GM19238 (cell line): ENCODE measurements at regions not wholly inside any gene's neighbourhood (a gene's known extent, or its start where the extent isn't known, plus 50 kb on each side); places are given as distances from the start of the nearest gene placed in this dataset.
"Not testable (repeated sequence)": the region's sequence is repeated elsewhere in the genome, so short reads cannot be mapped to it uniquely, and the experiment has no call there.

Experiments used
- DNase-seq: peaks from one replicate; pipeline ENCODE4 v3.0.0; 2011; ENCODE audit warnings: low spot score; ENCODE audit not compliant: insufficient read length

DNA sequence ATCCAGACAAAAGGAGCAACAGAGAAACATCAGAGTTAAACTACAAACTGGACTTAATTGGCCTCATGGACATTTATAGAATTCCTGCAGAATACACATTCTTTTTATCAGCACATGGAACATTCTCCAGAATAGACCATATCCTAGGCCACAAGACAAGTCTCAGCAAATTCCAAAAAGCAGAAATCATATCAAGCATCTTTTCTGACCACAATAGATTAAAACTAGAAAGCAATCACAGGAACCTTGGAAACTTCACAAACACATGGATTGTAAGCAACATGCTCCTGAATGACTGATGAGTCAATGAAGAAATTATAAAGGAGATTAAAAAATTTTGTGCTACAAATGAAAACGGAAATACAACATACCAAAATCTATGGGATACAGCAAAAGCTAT, 526.7 kb downstream of the PCDH7 start:
- DNase-seq = no peak

DNA sequence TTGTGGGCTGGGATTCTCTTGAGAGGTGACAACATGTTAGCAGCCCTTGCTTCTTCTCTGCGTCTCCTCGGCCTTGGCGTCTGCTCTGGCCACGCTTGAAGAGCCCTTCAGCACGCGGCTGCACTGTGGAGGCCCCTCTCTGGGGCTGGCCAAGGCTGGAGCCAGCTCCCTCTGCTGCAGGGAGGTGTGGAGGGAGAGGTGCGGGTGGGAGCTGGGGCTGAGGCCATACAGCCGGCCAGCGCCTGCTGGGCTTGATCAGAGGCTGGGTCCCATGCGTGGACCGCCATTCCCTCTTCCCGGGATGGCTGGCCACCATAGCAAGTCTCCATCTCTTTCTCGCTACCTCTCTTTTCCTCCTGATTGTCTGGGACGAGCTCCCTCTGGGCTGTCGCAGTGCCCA, 539.0 kb downstream of the PCDH7 start:
- DNase-seq = no peak

DNA sequence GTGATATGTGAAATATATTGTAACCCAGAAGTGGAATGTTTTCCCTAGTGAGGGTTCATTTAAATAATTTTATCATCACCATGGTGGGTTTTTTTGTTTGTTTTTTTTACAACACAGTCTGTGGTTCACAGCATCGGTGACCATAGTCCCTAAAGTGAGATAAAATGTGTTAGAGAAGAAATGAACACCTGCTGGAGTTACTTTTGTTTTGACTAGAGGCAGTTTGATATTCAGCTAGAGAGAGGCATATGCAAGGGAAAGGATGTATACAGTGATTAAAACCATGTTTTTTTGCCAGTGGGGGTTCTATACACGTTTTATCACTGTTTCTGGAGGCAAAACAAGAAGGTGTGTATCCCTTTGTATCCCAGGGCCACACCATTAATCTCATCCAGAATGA, 541.5 kb downstream of the PCDH7 start:
- DNase-seq = no peak

DNA sequence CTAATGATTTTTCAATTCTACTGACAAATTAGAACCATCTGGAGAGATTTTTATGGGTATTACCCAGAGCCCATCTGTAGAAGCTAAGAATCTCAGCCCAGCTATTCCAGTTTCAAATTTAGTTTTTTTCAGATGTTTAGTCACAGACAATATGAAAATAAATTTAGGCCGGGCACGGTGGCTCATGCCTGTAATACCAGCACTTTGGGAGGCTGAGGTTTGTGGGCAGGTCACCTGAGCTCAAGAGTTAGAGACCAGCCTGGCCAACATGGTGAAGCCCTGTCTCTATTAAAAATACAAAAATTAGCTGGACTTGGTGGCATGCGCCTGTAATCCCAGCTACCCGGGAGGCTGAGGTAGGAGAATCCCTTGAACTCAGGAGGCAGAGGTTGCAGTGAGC, 545.9 kb downstream of the PCDH7 start:
- DNase-seq = not testable (repeated sequence)

DNA sequence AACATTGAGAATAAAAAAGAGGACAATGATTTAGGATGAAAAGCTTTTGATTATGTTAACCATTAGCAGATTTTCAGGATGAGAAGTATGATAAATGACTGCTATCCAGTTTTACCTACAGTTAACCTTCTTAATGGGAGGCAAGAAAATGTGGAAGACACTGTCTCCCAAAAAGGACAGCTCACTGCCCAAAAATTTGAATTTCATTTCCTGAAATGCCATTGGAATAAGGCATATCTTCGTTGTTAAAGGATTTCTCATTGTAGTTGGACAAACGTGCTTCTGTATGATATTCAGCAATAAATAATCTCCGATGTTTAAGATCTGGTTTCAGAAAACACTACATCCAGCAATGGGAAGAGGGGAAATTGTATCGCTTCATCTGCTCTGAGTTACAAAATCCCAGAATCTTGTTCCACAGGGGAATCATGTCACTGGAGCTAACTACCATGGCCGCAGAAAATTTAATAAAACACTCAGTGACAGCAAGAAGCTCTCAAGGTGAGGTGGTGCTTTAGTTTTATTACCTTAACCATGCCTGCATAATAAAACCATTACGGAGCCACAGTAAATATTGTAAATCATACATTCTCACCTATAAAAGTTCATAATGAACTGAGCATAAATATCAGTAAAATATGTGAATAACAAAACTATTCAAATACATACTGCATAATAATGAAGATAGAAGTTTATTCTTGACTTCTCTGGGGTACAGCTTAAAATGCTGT, 552.3 kb downstream of the PCDH7 start:
- no peak for DNase-seq

DNA sequence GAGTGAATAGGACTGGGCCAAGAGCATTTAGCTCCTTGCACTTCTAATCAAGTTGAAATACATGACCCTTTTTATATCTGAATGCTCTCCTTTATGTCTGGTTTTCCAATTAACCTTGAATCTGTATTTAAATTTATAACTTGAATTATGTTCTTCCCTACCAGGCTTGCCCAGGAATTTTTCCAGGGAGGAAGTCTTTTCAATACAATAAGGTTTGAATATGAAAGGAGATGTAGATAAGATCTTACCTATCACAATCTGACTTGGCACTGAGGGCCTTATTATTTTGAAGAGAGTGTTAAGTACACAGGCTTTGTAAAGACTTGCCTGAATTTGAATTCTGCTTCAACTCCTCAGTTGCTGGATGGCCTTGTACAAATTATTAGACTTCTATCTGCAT, 555.7 kb downstream of the PCDH7 start:
- DNase-seq = no peak

DNA sequence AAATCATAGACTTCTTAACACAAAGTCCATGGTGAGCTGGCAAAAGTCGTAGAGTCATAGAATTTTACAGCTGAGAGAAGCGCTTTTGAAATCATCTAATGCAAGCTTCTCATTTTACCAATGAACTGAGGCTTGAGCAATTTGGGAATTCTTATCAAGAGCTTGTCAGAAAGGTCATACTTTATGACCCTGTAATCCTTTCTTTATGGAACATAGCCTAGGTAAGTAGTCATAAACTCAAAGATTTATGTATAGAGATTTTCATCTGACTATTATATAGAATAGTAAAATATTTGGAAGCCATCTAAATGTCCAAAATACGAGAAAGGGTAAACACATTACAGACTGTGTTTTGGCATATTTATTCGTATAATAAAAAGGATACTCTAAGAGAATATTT, 563.5 kb downstream of the PCDH7 start:
- no peak for DNase-seq

DNA sequence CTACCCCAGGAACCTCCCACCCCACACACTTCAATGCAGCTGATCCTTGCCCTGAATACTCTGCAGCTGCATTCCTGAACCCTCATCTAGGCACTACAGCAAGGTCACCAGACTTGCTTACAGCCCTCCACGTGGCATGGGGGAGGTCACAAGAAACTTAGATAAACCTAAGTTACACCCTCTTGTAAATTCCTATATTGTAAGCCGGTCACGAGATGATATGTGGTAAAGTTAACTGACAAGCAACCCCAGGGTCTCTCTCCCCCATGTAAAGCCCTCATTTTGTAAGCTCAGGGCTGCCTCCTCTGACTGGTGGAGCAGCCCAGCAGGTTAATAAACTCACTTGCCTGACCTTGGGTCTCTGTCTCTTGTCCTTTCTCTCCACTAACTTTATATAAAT, 570.7 kb downstream of the PCDH7 start:
- no peak for DNase-seq

DNA sequence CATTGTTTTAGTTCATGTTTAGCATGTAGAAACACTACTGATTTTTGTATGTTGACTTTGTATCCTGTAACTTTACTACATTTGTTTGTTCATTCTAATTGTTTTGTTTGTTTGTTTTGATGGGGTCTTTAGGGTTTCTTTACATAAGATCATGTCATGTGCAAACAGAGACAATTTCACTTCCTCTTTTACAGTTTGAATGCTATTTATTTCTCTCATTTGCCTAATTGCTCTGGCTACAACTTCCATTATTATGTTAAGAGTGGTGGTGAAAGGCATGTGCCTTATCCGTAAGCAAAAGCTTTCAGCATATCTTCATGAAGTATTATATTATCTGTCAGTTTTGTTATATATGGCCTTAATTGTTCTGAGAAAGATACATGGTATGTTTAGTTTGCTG, 571.1 kb downstream of the PCDH7 start:
- DNase-seq = no peak

DNA sequence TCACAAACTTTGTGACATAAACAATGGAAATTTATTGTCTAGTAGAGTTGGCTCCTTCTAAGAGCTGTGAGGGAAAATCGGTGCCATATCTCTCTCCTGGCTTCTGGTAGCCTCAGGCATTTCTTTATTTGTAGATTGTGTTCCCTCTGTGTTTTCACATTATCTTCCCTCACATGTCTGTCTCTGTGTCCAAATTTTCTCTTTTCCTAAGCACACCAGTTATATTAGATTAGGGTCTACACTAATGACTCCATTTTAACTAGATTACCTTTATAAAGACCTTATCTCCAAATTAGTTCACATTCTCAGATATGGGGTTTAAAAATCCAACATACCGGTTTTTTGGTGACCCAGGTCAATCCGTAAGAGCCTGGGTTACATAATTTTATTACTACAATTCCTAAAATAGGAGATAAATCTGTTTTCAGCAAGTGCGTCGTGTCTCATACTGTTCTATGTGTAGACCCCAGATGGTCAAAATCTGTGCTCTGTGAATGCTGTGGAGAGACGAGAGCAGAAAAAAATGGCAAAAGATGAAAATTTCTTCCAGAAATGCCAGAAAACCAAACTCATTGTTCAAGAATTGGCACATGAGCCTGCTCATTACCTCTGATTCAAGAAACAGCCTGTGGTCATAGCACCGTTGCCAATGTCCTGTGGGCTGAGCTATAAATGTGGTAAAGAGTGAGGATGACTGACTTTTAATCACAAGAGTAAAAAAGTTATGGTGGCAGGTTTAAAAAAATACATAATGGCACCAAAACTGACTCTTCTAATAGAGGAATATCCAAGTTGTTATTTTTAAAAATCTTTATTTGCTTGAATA, 574.7 kb downstream of the PCDH7 start:
- no peak for DNase-seq

DNA sequence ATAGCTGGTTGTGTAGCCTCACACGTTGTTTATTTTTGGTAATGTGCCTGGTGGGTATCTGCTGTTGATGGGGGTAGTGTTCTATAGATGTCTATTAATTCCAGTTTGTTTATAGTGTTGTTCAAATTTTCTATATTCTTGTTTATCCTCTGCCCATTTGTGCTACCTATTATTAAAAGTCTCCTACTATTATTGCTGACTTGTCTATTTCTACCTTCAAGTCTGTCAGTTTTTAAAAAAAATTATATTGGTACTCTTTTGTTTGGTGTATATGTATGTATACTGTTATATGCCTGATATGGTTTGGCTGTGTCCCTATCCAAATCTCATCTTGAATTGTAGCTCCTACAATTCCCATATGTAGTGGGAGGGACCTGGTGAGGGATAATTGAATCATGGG, 578.6 kb downstream of the PCDH7 start:
- DNase-seq = no peak

DNA sequence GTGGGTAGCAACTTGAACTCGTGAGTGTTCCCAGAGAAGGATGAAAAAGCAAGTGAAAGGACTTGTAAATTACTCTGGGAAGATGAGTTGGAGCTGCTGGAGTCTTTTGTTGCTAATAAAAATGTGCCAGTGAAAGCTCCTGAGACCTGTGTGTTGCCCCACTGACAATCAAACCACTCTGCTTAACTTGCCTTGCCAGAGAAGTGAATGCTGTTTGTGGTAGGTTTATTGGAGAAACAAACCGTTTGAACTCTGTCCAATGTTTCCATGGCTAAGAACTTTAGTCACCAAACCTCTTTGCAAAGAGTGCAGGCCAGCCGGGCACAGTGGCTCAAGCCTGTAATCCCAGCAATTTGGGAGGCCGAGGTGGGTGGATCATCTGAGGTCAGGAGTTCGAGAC, 586.9 kb downstream of the PCDH7 start:
- DNase-seq = no peak

DNA sequence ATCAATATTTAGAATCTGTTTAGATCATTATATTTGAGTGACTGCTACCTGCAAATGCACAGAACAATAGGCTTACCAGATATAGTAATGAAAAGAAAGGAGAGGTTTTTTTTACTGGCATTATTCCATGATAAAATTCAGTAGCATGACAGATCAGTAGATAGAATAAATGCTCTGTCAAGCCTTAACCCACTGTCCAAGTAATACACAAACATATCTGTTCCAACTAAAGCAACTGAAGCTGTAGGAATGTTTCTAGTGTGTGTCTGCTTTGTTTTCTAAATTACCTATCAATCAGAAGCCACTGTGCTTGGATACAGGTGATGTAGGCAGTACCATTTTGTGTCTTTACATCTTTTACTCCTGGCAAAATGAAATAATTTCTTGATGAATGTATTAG, 604.6 kb downstream of the PCDH7 start:
- DNase-seq = no peak

DNA sequence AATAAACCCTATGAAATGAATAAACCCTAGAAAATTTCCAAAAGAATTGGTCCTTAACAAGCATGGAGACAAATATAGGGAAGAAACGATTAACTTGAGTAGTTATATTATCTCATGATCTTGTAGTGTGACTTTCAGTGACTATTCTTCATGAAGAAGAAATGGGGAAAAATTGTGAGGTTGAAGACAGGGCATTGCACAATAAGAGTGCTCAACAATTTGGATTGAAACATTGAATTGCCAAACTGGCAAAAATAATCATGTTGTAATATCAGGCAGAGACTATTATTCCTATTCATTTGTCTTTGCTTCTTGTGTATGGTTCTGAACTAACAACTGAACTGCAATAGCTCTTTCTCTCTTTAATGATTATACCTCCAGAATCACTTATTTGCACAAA, 605.1 kb downstream of the PCDH7 start:
- no peak for DNase-seq

DNA sequence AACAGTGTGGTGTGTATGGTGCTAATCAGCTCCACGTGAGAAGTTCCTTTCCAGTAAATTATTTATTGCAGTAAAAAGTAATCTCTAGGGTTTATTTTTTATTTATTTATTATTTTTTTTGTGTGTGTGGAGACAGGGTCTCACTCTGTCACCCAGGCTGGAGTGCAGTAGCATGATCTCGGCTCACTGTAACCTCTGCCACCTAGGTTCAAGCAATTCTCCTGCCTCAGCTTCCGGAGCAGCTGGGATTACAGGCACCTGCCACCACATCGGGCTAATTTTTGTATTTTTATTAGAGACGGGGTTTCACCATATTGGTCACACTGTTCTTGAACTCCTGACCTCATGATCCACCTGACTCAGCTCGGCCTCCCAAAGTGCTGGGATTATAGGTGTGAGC, 606.9 kb downstream of the PCDH7 start:
- no peak for DNase-seq

DNA sequence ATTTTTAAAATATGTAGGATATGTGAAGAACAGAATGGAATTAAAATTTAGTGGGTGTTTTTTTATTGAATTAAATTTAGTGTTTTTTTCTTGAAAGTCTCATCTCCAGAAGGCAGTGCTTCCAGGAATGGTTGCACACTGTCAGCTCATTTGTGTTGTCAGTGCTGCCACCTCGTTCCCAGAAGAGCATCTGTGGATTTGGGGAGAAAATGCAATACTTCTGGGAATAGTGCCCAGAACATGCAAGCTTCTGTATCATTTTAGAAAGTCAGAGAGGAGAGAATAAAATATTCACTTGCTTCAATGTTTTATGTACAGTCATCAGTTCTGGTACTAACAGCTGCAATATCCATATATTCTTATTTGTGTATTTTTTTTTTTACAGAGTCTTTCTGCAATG, 608.8 kb downstream of the PCDH7 start:
- DNase-seq = no peak

DNA sequence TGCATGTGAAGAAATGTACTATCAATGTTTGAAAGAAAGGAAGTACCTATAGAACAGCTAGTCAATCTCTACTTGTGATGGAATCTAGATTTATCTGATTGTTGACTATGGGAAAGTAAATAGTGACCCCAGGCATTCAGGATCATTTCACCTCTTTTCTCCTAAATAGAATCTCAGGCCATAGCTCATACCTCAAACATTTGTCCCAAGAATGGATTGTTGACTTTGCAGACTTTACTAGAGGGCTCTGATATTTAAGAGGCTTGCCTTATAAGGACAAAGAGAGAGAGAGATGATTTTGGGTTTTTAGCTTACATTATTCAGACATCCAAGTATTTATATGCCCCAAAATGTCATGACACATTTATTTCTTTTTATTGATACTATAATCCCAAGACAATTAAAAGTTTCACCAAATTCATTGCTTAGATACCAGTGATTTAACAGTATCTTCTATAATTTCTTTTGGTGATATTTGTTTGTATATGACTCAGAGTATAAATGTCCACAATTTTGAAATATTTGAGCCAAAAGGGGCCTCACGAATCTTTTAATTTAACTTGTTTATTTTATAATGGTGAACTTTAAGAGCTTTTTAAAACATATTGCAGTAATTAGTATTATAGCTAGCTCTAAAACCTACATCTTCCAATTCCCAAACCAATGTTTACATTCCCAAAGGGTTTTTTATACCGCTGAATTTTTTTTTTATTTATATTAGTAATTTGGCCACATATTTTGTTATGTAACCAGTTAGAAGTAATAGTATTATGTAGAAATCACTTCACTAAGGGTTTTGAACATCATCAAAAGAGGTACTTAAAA, 614.1 kb downstream of the PCDH7 start:
- DNase-seq = no peak

DNA sequence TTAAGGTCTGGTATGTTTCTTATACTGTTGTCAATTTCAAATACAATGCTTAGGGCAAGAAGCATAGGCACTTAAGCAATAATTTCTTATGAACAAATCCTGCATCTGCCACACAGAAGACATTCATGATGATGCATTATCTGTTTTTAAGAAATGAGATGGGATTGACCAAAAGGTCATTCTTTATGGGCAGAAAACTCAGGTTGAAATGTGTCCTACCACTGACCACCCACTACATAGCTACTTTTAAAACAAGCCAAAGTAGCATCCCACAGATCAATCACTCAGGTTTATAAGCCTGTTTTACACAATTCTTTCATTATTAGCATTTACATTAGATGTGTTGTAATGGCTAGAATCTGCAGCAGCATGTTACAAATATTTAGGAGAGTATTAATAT, 617.8 kb downstream of the PCDH7 start:
- no peak for DNase-seq

DNA sequence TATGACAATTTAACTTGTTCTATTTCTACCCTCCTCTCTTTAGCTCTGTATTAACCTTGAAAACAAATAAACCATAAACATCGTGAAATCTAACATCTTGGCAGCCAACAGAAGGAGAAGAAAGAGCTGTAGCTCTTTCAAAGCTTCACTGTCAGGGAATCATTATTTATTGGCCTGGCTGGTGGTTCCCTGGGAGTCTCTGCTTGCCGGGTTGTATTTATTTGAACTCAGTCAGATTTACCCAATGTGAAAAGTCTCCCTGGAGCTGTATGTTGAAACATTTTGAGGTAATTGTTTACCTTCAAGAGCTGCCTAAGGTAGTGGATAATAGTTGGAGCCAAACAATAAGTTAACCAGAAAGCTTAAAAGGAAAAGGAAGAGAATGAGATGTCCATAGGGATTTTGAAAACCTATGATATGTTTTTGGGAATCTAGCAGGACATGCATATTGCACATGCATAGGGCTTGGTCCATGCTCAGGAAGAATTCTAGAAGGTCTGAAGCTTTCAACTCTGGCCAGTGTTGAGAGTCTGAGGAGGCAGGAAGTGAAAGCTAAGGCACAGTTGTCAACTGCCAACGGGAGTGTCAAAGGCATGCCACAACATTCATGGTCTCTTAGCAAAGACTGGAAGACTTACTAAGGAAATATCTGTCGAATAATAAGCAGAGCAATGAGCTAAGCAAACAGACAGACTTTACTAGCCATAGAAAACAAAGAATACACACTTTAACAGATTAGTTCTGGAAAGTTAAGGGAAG, 621.6 kb downstream of the PCDH7 start:
- no peak for DNase-seq

DNA sequence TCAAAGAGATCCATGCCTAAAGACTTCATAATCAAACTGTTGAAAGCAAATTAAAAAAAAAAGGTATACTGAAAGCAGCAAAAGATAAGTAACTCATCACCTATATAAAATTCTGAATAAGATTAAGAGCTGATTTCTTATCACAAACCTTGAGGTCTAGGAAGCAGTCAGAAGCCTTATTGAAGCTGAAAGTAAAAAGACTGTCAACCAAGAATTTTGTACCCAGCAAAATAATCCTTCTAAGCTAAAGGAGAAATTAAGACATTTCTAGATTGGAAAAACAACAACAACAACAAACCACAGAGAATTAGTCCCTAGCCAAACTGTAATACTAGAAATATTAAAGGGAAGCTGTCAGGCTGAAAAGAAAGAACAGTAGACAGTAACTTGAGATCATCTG, 622.9 kb downstream of the PCDH7 start:
- DNase-seq = no peak

DNA sequence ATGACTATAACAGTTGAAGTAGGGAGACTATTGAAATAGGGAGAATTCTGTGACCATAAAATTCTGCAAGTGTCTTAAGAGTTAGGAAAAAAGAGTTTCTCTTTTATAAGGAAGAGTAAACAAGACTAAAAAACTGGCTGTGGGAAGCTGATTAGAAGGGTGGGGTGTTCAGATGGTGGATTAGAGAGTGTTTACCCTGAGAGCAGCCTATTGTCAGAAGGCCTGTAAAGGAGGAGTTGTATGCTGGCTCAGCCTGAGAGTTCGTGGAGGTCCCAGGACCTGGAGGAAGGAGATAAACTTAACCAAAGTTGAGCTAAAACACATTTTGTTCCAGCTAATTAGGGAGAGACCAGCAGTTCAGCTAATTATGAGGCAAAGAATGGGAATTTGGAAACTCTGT, 629.7 kb downstream of the PCDH7 start:
- no peak for DNase-seq
